Adrenal gland (tissue), 9 donors: ENCODE measurements at regions not wholly inside any gene's neighbourhood (a gene's known extent, or its start where the extent isn't known, plus 50 kb on each side); places are given as distances from the start of the nearest gene placed in this dataset.
A peak's percentile ranks its signal among the peaks of the same experiment; 100 is the strongest.

Source experiments
- DNase-seq, 7 donors: peaks; one replicate each; pipeline ENCODE4 v3.0.0-alpha.2; 2019 to 2020
- H3K27ac ChIP-seq, 5 donors: fragments of 200-600 bp; sonication (generic) in 4 of 5; 1 replicate in 3 of 5; 2 replicates in 2 of 5; pipeline versions ENCODE4 v1.5.1 to v1.8.0; 2016 to 2020; ENCODE audit warnings: mild to moderate bottlenecking in 1 of 5
- H3K27me3 ChIP-seq: fragments of 200-600 bp; 2 replicates; pipeline ENCODE4 v1.8.0; 2021
- H3K36me3 ChIP-seq, 2 donors: fragments of 200-600 bp; replicated peaks in 1 of 2; 1 replicate in 1 of 2; 2 replicates in 1 of 2; pipeline versions ENCODE4 v1.5.1 to v1.8.0; 2018 to 2022
- H3K4me1 ChIP-seq, 2 donors: fragments of 200-600 bp; replicated peaks in 1 of 2; 1 replicate in 1 of 2; 2 replicates in 1 of 2; pipeline versions ENCODE4 v1.5.1 to v1.8.0; 2018 to 2021
- H3K4me3 ChIP-seq, 4 donors: fragments of 200-600 bp; sonication (generic) in 3 of 4; one replicate each; pipeline ENCODE4 v1.5.1; 2016 to 2018
- H3K9me3 ChIP-seq, 3 donors: fragments of 200-600 bp; sonication (generic) in 1 of 3; replicated peaks in 1 of 3; 1 replicate in 2 of 3; 2 replicates in 1 of 3; pipeline versions ENCODE4 v1.5.1 to v1.8.0; 2016 to 2021
- POLR2A ChIP-seq, 2 donors: fragments of 450-650 bp; IDR thresholded peaks; one replicate each; pipeline ENCODE4 v1.6.1; 2017; ENCODE audit warnings: antibody characterized with exemption in 2 of 2, mild to moderate bottlenecking in 2 of 2, moderate library complexity in 1 of 2
- WGBS, 4 donors: extraction: QIAGEN DNeasy Blood & Tissue Kit in 2 of 4; methylation state at CpG; one replicate each; pipeline versions ENCODE4 v1.1.5 to v1.1.7; 2013 to 2017; 5-methylcytosine and 5-hydroxymethylcytosine counted together
- intact Hi-C, 2 donors: fragments of 100-400 bp; cut with DNase I; formaldehyde crosslinking; loops; one replicate each; pipeline versions ENCODE4 v1.14.1 to v1.15.0; 2022 to 2023
- TF ChIP-seq, protein P1 (sequence below), 6 experiments: fragments of 450-650 bp in 4 of 6; fragments of 200-600 bp in 2 of 6; sonication (generic) in 1 of 6; IDR thresholded peaks; 1 replicate in 5 of 6; 2 replicates in 1 of 6; pipeline versions ENCODE4 v1.5.1 to v1.8.0; 2016 to 2021; ENCODE audit warnings: antibody characterized with exemption in 6 of 6, mild to moderate bottlenecking in 2 of 6, moderate library complexity in 1 of 6
- donor health status: healthy with polysubstance abuse.
- donor health status: Bipolar disorder and iron deficiency.
- donor health status: DM: yes; HTN: yes; CAD: no.
- donor health status: DM: no; HTN: no; CAD: no.
- donor health status: DM: no; HTN: no; CAD: no.

DNA sequence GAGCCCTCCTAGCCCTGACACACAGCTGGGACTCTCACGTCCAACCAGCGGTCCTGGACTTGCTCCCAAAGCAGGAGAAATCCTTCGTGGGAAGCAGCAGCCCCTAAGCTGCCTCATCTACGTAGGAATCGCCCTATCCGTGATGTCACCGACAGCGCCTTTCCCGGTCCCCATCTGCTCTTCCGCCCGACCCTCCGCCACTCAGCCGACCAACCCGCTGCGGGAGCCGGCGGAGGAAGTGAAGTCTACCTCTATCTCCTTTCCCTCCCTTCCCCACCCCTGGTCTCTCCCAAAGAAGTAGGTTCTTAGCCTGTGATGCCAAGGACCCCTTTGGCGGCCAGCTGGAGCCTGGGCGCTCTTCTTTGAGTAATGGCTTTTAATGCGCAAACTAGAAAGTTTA, 272.1 kb downstream of the FAM72C start:
- Histone ChIP-seq H3K4me1 (no peaks in the 10 kb centered on the region), H3K27ac (peak overlapping the region in 1 of 5 donors; percentile 29), H3K4me3 (peak overlapping the region in 1 of 4 donors; percentile 42), H3K9me3 (no peaks in the 10 kb centered on the region), H3K36me3 (no peaks in the 10 kb centered on the region), H3K27me3 (no peaks in the 10 kb centered on the region)
- TF ChIP-seq, protein P1, sequence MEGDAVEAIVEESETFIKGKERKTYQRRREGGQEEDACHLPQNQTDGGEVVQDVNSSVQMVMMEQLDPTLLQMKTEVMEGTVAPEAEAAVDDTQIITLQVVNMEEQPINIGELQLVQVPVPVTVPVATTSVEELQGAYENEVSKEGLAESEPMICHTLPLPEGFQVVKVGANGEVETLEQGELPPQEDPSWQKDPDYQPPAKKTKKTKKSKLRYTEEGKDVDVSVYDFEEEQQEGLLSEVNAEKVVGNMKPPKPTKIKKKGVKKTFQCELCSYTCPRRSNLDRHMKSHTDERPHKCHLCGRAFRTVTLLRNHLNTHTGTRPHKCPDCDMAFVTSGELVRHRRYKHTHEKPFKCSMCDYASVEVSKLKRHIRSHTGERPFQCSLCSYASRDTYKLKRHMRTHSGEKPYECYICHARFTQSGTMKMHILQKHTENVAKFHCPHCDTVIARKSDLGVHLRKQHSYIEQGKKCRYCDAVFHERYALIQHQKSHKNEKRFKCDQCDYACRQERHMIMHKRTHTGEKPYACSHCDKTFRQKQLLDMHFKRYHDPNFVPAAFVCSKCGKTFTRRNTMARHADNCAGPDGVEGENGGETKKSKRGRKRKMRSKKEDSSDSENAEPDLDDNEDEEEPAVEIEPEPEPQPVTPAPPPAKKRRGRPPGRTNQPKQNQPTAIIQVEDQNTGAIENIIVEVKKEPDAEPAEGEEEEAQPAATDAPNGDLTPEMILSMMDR (IDR thresholded peaks at IDR 0.05), result no peak
- no peak for TF ChIP-seq POLR2A (IDR thresholded peaks at IDR 0.05)
- WGBS, 4 donors, result 4 to 6% (median 5%) methylated on average over 16 to 20 of the region's 20 CpGs
- DNase-seq, result no peak
- intact Hi-C loops, result no loop called here

- DNase-seq, result peak in 4 of 7 donors; percentile 8 to 54 (median 32)
- intact Hi-C loops, result no loop called here
- no peaks in the 10 kb centered on the region for H3K4me1 ChIP-seq
- H3K27ac ChIP-seq, result peak overlapping the region in 1 of 5 donors; percentile 29
- H3K9me3 ChIP-seq, result no peaks in the 10 kb centered on the region
- peak overlapping the region in 1 of 4 donors; percentile 42 for H3K4me3 ChIP-seq
- 7 to 16% (median 11%) methylated on average over 17 of the region's 17 CpGs for WGBS, 4 donors
- no peaks in the 10 kb centered on the region for H3K36me3 ChIP-seq
- H3K27me3 ChIP-seq, result no peaks in the 10 kb centered on the region
- TF ChIP-seq, protein P1 (IDR thresholded peaks at IDR 0.05), result no peak
- TF ChIP-seq POLR2A (IDR thresholded peaks at IDR 0.05), result no peak
These were observed 272.7 kb downstream of the FAM72C start for GRCh38 chr1:143699115-143699514.

- Histone ChIP-seq H3K9me3 (no peaks in the 10 kb centered on the region), H3K4me3 (no peak overlapping the region), H3K4me1 (no peaks in the 10 kb centered on the region), H3K27ac (no peak overlapping the region), H3K36me3 (no peaks in the 10 kb centered on the region), H3K27me3 (no peaks in the 10 kb centered on the region)
- peak in 5 of 7 donors; percentile 10 to 52 (median 24) for DNase-seq
- 2 to 5% (median 2%) methylated on average over 18 to 21 of the region's 21 CpGs for WGBS, 4 donors
- TF ChIP-seq, protein P1 (IDR thresholded peaks at IDR 0.05), result peak in 5 of 6 experiments; percentile 16 to 74 (median 34)
- no peak for TF ChIP-seq POLR2A (IDR thresholded peaks at IDR 0.05)
- intact Hi-C loops, result no loop called here
These were observed 273.8 kb downstream of the FAM72C start for GRCh38 chr1:143698016-143698415.

GRCh38 chr1:143694085-143694484, 277.7 kb downstream of the FAM72C start:
- no peaks in the 10 kb centered on the region for H3K36me3 ChIP-seq
- H3K27me3 ChIP-seq, result no peaks in the 10 kb centered on the region
- no peaks in the 10 kb centered on the region for H3K9me3 ChIP-seq
- TF ChIP-seq POLR2A (IDR thresholded peaks at IDR 0.05), result no peak
- TF ChIP-seq, protein P1 (IDR thresholded peaks at IDR 0.05), result no peak
- intact Hi-C loops, result no loop called here
- DNase-seq, result no peak
- H3K4me3 ChIP-seq, result no peak overlapping the region
- H3K4me1 ChIP-seq, result no peaks in the 10 kb centered on the region
- H3K27ac ChIP-seq, result no peak overlapping the region
- WGBS, 4 donors, result 67 to 75% (median 70%) methylated on average over 3 of the region's 3 CpGs
